ENCODE measurements at regions not wholly inside any gene's neighbourhood (a gene's known extent, or its start where the extent isn't known, plus 50 kb on each side); places are given as distances from the start of the nearest gene placed in this dataset.

DNA sequence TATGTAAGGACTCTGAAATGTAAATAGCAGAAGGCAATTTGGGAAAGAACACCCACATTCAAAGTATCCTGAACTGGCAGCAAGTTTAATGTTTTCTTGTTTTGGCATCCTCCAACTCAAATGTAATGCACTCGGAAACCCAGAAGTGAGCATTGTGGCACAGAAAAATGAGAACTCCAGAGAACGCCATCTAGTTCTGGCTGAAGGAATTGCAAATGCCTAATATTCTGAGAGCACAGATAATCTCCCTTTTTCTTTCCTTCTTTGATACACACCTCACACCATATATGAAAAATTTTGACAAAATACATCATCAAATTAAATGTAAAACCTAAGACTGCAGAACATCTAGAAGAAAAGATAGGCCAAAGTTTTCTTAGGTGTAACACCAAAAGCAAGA is 52.1 kb downstream of the PWWP3B start:
- no peak for TF ChIP-seq GATA2 (IDR thresholded peaks at IDR 0.05; ENCODE audit: low read depth, low read length)
- no peak for TF ChIP-seq GATA3 (IDR thresholded peaks at IDR 0.05; ENCODE audit: low read depth, low read length)

DNA sequence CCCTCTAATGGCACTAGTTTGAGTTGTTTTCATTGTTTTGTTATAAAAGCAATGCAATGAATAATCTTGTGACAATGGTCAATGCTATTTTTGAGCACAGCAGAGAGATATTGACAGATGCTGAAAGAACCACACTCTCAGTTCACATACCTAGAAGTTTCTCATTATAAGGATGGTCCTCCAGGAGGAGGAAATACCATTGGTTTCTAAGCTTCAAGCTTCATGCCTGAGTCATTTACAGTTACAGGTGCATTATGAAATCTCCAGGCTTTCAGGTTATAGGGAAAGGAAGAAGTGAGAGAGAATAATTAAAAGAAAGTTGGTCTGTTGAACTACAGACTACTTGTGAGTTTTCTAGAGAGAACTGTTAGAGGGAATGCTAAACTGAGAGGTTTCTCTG is 75.3 kb downstream of the PWWP3B start:
- TF ChIP-seq GATA2 (IDR thresholded peaks at IDR 0.05; ENCODE audit: low read depth, low read length) = no peak
- TF ChIP-seq GATA3 (IDR thresholded peaks at IDR 0.05; ENCODE audit: low read depth, low read length) = no peak

DNA sequence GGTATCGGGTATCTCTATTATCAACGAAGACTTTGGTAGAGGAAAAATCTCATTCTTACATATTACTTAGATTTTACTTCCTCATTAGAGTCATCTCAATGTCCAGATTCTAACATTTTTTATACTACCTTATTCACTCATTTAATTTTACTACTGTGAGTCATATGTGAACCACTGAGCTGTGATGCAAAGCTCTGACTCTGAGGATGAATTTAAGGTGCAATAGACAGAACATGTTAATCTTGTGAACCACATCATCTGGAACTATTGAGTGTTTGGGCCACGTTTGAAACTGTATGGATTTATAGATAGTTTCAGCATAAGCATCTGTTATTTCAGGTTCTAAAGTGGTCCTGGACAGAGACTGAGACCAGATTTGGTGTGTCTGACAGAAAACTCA is 78.4 kb downstream of the PWWP3B start:
- no peak for TF ChIP-seq GATA3 (IDR thresholded peaks at IDR 0.05; ENCODE audit: low read depth, low read length)
- TF ChIP-seq GATA2 (IDR thresholded peaks at IDR 0.05; ENCODE audit: low read depth, low read length) = no peak

DNA sequence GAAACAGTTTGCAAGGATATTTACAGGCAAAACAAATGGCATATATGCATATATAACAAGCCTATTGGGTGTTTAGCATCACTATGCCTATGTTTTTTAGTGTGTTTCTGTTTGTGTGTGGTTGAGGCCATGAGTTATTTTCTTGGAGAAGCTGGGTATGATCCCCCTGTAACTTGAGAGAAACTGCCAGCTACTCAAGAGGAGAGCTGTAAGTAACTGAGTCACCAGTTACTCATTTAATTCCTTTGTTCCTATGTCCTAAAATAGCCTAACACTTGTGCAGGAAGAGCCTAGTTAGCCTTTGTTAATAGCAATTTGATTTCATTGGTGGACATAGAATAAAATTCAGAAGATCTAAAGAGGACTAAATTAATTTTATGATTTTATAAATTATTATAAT is 79.1 kb downstream of the PWWP3B start:
- TF ChIP-seq GATA2 (IDR thresholded peaks at IDR 0.05; ENCODE audit: low read depth, low read length) = no peak
- no peak for TF ChIP-seq GATA3 (IDR thresholded peaks at IDR 0.05; ENCODE audit: low read depth, low read length)

DNA sequence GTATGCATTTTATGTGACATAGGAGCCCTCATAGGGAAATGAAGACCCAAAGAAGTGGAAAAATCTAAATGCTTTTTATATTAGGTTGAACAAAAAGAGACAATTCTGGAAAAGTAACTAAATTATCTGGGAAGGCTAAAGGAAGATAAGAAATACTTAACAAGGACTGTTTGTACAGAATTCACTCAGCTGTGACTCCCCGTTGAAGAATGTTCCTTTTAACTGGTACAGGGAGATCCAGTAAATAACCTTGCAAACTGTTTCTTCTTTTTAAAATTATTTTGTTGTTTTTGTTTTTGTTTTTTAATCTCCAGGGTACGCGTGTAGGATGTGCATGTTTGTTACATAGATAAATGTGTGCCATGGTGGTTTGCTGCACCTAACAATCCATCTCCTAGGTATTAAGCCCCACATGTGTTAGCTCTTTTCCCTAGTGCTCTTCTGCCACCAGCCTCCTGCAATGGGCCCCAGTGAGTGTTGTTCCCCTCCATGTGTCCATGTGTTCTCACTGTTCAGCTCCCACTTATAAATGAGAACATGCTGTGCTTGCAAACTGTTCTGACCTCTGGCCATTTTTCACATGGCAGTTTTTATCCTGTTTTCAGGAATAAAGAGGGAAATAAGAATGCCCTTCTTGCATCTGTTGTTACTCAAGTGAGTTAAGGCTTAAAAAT is 81.7 kb downstream of the PWWP3B start:
- TF ChIP-seq GATA2 (IDR thresholded peaks at IDR 0.05; ENCODE audit: low read depth, low read length) (no peak), GATA3 (IDR thresholded peaks at IDR 0.05; ENCODE audit: low read depth, low read length) (no peak)

DNA sequence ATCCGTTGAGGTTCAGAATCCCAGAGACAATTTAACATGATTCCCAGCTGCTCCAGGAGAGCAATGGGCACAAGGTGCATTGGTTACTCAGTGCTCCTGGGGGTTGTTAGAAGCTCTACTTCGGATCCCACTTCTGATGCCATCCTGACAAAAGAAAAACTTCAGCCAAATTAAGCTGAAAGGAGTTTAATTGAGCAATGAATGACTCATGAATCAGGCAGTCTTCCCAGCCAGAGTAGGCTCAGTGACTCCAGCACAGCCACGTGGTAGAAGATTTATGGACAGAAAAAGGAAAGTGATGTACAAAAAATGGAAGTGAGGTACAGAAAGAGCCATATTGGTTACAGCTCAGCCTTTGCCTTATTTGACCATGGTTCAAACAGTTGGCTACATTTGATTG is 95.7 kb downstream of the PWWP3B start:
- TF ChIP-seq GATA2 (IDR thresholded peaks at IDR 0.05; ENCODE audit: low read depth, low read length) (no peak), GATA3 (IDR thresholded peaks at IDR 0.05; ENCODE audit: low read depth, low read length) (no peak)

DNA sequence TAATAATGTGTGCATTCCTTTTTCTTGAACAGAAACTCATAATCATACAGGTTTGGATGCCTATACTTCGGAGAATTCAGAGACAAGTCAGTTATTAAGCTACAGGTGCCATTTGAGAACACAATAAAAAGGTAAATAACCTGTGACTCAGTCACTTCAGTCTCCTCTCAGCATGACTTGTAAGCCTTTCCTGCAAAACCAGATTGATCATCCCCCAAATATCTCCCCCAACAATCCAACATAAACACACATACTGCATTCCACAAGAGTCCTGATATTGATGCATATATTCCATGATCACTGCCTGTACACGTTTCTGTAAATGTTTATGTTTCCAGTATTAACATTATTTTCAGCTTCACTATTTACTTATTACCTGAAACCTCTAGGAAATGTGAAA is 110.8 kb downstream of the PWWP3B start:
- no peak for TF ChIP-seq GATA2 (IDR thresholded peaks at IDR 0.05; ENCODE audit: low read depth, low read length)
- no peak for TF ChIP-seq GATA3 (IDR thresholded peaks at IDR 0.05; ENCODE audit: low read depth, low read length)

DNA sequence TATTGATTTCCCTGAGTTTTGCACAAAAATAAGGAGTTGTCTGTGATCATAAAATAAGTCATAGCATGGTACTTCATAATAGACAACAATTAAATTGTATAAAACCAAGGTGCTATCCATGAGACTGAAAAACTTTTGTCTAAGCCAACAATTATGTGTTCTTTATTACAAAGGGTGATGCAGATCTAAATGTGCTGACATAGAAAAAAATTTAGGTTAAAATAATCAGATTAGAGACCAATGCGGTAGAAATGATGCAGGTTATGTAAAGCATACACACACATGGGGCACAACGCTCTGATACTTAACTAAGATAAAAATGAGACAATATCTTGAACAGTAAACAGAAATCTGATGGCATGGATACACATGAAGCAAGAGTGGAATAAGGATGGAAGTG is 113.3 kb downstream of the PWWP3B start:
- no peak for TF ChIP-seq GATA2 (IDR thresholded peaks at IDR 0.05; ENCODE audit: low read depth, low read length)
- no peak for TF ChIP-seq GATA3 (IDR thresholded peaks at IDR 0.05; ENCODE audit: low read depth, low read length)

DNA sequence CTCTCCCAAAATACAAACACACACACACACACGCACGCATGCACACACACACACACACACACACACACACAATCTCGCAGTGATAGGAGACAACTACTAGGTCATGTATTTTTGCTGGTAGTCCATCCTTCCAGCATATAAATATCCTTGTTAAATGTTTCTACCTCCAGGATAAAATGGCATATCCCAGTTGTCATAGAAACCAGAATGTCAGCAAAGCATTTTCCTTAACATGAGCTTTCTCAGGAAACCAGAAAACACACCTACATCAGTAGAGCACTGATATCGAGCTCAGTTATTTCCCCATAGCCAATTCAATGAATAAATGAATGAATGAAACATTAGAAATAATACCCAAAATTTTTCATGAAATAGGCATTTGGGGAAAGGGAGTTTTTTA is 115.7 kb downstream of the PWWP3B start:
- no peak for TF ChIP-seq GATA3 (IDR thresholded peaks at IDR 0.05; ENCODE audit: low read depth, low read length)
- TF ChIP-seq GATA2 (IDR thresholded peaks at IDR 0.05; ENCODE audit: low read depth, low read length) = no peak

DNA sequence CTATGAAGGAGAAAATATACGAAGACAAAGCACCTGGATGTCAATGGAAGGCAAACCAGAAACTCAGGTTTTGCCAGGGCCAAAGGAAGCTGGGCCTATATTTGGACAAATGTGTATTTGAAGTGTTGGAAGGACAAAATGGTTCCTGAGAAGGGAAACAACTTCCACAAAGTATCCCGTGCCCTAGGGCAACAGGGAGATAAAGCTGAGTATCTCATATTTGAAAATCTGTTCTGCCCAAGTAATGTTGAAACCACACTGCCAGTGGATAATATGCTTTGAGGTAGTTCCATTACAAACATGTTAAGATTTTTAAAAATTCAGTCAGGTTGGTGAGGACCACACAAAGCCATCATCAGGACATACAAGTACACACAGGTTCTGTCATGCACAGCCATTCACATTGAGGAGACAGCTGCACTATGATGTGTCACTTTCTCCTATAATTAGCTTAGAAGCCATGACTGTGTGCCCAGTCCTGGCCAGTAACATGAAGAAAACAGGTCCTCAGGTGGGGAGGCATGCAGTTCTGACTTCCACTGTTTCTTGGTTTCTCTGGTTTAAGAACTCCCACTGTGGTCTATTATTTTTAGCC is 116.4 kb downstream of the PWWP3B start:
- TF ChIP-seq GATA3 (IDR thresholded peaks at IDR 0.05; ENCODE audit: low read depth, low read length) (no peak), GATA2 (IDR thresholded peaks at IDR 0.05; ENCODE audit: low read depth, low read length) (no peak)

DNA sequence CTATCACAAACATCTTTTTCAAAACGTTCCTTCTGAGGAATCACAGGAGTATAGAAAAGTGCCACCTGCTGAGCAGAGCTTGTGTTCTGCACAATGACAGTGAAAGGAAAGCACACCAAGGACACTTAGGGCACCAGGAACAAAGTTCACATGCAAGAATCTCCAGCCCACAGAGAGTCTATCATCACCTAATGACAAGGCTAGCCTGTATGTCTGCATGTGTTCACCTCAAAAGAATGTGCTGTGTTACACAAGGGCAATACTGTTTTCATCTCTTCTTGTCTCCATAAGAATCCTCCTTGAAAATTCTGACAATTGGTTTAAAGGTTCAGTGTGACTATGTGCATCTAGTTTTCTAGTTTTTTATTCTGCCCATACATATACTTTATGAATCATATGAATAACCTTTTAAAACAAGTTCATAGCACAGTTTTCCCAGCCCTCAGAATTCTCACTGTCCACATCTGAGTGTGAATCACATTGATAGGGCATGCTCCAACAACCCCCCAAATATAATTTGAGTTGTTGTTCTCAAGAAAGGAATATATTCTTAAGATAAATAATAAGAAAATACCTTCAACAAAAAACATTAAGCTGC is 118.0 kb downstream of the PWWP3B start:
- TF ChIP-seq GATA2 (IDR thresholded peaks at IDR 0.05; ENCODE audit: low read depth, low read length) = no peak
- no peak for TF ChIP-seq GATA3 (IDR thresholded peaks at IDR 0.05; ENCODE audit: low read depth, low read length)

DNA sequence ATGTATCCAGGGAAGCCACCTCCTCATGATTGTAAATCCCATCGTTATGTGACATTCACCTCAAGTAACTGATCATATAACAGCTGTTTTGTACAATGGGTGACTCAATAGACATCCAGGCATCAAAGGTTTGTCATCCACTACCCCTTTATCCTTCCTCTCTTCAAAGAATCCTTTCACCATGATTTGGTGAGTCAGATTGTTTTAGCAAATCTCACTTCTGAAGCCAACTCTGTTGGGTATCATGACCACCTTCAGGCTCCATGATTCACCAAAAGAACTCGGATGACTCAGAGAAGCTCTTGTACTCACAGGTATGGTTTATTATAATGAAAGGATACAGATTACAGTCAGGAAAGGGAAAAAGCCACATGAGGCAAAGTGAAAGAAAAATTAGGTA is 132.1 kb downstream of the PWWP3B start:
- TF ChIP-seq GATA3 (IDR thresholded peaks at IDR 0.05; ENCODE audit: low read depth, low read length) = no peak
- no peak for TF ChIP-seq GATA2 (IDR thresholded peaks at IDR 0.05; ENCODE audit: low read depth, low read length)

DNA sequence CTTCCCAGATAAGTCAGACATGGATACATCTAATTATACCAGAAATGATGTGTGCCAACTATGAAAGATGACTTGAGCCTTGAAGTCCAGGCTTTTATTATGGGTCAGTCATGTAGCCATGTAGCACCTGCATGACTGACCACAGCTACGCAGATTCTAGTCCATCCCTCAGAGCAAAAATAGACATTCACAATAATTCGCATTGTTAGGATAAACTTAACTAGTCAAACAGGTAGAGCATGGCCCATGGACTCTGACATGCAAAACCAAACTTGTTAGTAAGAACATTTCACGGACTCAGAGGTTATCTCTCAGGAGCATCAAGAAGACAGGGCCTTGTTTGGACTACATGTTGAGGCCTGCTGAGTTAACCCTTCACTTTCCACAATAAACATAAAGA is 132.6 kb downstream of the PWWP3B start:
- TF ChIP-seq GATA2 (IDR thresholded peaks at IDR 0.05; ENCODE audit: low read depth, low read length) (no peak), GATA3 (IDR thresholded peaks at IDR 0.05; ENCODE audit: low read depth, low read length) (no peak)

DNA sequence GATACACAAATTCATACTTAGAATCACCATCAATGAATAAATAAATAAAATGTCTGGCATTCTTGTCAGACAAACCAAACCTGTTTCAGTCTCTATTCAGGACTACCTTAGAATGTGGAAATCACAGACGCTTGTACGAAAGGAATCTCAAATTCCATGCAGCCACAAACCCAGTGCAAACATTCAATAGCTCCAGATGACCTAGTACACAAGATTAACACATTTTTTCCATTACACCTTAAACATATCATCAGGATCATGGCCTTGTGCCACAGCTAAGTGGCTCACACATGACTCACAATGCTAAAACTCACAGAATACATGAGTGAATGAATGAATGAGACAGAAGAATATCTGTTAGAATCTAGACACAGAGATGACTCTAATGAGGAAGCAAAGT is 134.2 kb downstream of the PWWP3B start:
- TF ChIP-seq GATA3 (IDR thresholded peaks at IDR 0.05; ENCODE audit: low read depth, low read length) (no peak), GATA2 (IDR thresholded peaks at IDR 0.05; ENCODE audit: low read depth, low read length) (no peak)

DNA sequence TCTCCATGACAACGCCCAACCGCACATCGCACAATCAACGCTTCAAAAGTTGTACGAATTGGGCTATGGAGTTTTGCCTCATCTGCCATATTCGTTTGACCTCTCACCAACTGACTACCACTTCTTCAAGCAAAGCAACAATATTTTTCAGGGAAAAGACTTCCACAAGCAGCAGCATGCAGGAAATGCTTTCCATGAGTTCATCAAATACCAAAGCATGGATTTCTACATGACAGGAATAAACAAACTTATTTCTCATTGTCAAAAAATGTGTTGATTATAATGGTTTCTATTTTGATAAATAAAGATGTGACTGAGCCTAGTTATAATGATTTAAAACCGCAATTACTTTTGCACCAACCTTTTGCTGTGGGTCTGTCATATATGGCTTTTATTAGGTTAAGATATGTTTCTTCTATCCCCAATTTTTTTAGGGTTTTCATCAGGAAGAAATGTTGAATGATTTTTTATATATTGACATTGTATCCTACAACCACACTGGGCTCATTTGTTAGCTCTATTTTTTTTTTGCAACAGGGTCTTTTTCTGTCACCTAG is 138.4 kb downstream of the PWWP3B start:
- no peak for TF ChIP-seq GATA2 (IDR thresholded peaks at IDR 0.05; ENCODE audit: low read depth, low read length)
- no peak for TF ChIP-seq GATA3 (IDR thresholded peaks at IDR 0.05; ENCODE audit: low read depth, low read length)
